Stimulated activated CD4-positive, alpha-beta T cell treated with anti-CD3 and anti-CD28 coated beads, TNF-alpha, amount 100 ng/mL, for 1 hour (primary cell): ENCODE measurements at regions not wholly inside any gene's neighbourhood (a gene's known extent, or its start where the extent isn't known, plus 50 kb on each side); places are given as distances from the start of the nearest gene placed in this dataset.

Source experiments
- DNase-seq, 3 donors: peaks; one replicate each; pipeline ENCODE4 v3.0.0-alpha.2; 2020; ENCODE audit warnings: low read depth in 3 of 3, low spot score in 1 of 3

DNA sequence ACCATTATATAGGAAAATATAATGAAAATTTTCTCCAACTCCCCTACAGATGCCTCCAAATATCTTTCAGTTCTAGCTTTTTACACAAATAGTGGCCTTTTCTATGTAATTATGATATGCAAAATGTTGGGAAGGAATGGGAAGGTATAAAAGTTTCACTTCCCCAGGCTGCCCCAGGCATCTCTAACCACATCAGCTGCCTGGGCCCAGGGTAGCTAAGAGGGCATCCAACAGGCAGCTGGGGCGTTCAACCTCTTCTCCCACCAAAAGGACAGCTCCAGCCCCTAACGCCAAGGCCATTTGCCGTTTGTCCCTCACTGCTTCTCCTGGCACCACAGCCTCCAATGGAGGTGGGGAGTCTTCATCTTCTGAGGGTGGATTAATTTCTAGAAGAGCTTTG is 188.1 kb upstream of the TSC22D2 start:
- no peak for DNase-seq

DNA sequence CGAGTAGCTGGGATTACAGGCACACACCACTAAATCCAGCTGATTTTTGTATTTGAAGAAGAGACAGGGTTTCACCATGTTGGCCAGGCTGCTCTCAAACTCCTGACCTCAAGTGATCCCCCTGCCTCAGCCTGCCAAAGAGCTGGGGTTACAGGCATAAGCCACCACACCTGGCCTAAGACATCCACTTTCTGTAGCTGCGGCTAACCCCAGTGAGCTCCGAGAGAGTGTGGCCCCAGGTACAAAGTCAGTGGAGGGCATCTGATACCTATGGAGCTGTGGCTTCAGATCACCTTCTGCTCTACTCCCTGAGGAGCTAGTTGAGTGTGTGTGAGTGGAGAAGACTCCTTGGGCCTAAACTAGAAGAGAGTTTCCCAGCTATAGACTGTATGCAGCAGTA is 189.3 kb upstream of the TSC22D2 start:
- no peak for DNase-seq

DNA sequence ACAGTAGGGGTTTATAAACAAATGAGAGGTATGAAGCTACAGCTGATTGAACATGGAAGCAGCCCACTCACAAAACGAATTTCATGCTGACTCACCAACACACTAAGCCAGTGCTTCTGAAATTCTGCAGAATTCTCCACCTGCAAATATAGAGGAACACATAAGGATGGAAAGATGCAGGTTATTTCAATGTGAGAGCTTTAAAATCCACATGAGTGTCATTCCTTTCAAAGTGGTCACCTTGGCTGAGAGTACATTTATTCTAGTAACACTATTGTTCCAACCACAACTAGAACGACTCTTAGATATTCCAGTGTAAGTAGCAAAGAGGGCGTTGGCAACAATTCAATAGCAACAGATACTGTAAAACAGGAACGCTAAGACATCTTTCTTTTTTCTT is 189.9 kb upstream of the TSC22D2 start:
- no peak for DNase-seq

DNA sequence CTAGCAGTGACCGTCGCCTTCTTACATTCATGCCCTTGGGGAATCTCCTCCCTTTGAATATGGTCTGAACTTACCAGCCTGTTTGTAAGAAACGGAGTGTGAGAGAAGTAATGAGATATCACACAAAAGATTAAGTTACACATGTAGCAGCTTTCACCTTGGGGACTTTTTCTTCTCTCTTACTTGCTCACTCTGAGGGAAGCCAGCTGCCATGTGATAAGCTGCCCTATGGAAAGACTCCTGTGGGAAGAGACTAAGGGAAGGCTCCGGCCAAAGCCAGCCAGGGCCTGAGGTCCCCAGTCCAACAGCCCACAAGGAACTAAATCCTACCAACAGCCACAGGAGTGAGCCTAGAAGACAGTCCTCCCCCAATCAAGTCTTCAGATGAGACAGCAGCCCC is 190.4 kb upstream of the TSC22D2 start:
- no peak for DNase-seq

DNA sequence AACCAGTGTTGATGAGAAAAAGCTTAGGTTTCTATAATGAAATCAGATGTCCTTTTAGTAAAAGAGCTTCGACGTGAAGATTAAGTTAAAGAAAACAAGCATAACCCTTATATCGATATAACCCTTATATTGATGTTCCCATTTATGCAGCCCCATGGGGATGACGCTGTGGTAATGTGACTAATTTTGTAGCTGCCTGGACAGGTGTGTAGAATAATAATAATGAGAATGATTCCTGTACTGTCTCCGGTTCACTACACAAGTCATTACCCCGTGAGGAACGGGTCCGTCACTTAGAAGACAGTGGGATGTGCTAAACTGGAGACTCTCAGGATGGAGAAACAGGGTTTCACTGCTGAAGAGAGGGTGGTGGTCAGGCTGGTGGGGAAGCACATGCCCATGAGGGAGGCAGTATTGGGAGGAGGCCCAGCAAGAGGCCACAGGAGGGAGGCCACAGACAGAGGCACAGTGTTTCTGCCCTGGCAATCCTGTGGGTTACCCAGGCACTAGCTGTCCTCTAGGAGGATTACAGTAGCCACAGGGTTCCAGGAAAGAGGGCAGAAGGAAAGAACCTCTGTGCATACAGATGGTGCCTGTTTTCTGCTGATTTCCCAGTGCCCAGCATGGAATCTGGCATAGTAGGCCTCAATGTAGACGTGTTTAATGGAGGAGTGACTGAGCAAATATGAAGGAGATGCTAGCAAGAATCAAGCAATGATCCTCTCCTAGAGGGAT is 191.1 kb upstream of the TSC22D2 start:
- DNase-seq: no peak

DNA sequence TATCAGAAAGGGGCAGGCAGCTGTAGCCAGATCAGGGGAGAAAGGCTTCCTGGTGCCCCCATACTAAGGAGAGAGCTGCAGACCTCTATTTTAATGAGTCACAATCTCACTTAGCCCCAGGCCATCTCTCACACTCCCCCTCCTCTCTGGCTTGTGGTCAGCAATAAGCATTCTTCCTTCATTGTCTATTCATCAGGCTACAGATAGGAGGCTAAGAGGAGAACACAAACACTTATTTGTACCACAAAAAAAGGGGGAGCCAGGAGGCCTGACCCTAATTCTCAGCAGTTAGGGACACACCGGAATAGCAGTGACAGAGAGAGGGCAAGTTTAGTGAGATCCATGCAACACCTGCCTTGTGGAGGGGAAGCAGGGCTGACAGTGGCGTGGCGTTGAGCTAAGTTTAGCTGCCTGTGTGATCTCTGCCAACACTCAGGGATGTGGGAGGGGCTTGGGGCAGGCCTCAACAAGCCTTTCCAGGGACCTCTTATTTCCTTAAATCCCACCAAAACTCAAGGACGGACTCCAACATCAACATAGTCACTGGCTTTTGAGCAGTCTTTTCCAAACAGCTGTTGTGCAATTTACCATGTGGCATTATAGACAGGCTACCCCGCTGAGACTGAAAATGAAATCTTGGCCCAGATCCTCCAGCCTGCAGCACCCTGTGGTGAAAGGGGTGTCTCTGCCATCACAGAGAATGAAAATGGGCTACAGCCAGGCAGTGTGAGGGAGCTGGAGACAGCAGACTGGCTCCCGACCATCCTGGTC is 191.9 kb upstream of the TSC22D2 start:
- DNase-seq: no peak

DNA sequence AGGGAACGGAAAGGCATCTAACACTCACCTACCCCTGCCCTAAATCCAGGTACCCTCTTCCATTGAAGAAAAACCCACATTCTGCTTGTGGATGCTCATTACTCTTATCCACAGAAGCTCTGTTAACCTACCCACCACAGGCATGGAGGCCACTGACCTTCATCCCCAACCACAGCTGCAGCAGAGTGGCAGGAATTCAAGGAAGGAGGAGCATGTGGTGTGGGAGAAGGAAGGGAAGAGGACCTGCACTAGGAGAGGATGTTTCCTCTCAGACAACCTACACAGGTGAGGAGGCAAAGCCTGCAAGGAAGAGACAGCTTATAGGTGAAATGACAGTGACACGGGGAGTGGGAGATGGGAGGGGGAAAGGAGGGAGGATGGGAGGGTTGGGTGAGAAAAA is 192.5 kb upstream of the TSC22D2 start:
- DNase-seq: no peak

DNA sequence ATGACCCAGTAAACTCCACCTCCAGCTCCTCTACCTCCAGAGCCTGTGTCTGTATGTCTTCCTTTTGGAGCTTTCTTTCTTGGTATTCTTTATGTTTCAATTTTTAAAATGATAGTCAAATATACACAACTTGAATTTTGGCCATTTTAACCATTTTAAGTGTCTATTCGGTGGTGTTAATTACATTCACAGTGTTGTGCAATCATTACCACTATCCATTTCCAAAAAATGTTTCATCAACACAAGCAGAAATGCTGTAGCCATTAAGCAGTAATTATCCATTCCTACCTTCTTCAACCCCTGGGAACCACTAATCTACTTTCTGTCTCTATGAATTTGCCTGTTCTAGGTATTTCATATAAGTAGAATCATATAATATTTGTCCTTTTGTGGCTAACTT is 194.5 kb upstream of the TSC22D2 start:
- DNase-seq: no peak

DNA sequence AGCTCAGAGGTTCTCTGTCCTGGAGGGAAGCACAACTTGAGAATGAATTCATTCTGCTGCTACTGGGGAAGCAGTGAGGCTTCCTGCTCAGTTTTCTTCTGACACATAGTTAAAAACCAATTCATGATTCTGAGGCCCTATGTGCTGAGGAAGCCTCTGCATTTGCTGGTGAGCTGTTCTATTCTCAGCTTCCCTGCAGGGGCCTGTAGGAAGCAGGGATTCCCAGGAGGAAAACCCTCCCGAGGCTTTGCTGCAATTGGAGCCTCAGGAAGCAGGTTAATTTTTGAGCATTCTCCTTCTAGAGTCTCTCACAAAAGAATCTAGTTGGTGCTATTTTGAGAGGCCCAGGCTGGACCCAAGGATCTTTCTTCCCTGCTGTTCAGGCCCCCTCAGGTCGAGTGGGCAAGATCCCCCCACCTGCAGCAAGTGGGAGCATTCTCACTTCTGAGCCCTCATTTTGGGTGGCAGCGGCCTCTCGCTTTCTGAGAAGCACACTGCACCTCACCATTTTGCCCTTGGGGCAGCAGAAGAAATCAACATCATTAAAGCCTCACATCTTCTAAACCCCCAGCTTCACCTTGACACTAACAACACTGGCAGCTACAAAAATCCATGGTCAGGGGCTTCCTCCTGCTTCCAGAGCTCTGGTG is 197.5 kb upstream of the TSC22D2 start:
- DNase-seq: no peak

DNA sequence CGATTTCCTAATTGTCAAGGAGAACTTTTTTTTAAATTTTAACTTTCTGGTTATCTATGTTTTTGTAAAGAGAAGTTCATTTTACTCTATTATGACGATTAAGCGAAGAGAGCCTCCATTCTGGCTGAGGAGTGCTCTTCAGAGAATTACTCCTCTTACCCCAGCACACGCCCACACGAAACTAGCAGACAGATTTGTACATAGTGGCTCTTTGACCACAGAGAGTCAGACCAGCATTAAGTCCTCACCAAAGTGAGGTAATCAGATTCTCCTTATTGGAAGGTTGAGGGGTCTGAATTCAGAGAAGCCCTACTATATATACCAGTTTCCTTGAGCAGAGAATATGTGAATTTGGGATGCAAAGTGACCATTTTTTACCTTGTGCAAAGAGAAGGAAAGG is 204.8 kb upstream of the TSC22D2 start:
- DNase-seq: no peak

DNA sequence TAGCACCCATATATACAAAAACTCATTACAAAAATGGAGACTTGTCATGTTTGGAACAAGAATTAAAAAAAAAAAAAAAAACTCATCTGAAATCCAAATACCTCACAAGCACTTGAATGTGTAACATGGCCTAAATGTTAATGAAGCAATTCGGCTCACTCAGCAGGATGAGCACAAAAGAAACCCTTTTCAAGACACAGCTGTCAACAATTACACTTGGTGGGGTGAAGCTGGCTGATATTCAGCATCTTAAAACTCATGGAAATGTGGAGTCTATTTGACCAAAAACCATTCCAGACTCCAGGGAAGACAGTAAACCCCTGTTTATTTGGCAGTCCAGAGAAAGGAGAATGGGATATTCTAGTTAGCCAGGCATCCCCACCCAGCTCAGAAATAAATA is 205.4 kb upstream of the TSC22D2 start:
- DNase-seq: no peak

DNA sequence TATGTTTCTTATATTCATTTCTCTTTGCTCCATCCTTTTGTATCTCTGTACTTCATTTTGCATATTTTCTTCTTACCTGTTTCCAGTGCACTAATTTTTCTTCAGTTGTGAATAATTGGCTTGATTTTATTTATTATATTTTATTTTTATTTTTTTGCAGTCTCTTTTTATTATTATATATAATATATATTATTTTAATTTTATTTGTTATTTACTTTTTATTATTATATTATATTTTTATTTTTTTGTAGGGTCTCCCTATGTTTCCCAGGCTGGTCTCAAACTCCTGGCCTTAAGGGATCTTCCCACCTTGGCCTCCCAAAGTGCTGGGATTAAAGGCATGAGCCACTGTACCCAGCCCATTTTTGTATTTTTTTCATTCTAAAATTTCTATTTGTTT is 213.1 kb upstream of the TSC22D2 start:
- DNase-seq: no peak

DNA sequence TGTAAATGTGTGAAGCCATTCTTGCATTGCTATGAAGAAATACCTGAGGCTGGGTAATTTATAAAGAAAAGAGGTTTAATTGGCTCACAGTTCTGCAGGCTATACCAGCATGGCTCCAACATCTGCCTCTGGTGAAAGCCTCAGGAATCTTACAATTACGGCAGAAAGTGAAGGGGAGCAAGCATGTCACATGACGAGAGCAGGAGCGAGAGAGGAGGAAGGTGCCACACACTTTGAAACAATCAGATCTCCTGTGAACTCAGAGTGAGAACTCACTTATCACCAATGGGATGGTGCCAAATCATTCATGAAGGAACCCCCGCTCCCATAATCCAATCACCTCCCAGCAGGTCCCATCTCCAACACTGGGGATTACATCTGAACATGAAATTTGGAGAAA is 213.6 kb upstream of the TSC22D2 start:
- no peak for DNase-seq

DNA sequence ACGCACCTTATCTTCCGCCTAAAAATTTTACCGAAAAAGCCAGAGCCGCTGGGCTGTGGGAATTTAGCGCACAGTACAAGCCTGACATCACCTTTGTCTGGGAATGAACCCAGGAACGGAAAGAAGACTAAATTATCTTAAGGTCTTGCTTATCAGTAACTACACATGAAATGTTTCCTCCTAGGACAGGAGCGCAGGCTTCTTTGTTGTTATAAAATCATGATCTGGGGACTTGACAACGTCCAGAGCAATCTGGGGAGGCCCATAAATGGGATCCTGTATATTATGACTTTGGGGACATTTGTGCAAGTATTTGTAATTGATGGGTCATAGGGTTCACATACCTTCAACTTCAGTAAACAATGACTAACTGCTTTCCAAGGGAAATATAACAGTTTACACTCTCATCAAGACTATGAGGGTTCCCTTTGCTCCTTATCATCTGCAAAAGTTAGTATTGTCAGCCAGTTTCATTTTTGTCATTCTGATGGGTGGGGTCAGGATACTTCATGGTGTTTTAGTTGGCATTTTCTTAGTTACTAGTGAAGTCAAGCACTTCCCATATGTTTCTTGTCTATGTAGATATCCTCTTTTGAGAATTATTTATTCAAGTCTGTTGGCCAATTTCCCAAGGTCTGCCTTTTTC is 213.9 kb upstream of the PFN2 start:
- no peak for DNase-seq

DNA sequence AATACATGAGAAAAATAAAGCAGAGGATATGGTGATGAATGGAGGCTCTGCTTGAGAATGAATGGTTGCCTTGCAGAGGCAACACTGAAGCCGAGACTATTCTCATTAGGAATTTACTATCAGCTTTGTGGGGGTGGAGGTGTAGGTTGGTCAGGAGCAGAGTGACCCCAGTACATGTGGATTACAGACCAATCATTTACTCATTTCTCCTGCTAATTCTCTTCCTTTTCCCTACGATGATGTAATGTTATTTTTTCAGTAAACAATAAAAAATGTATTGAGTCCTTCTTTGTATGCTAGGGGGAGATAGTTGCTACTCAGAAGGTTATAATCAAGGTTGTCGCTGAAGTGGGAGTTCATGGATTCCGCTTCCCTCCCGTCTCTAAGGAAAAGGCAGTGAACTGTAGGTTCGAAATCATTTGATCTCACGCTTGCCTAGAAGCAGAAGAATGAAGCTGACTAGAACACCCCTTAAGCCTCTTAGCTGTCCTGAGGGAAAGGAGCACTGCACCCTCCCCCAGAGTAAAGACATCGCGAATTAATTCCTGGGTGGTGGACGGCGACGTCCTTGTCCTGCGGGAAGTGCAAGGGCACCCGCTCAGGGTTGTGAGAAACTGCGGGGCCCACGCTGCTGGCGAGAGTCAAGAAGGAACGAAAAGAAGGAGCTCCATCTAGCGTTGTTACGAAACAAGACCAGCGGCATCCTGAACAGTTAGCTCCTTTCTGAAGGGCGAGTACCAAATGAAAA is 213.2 kb upstream of the PFN2 start:
- peak; percentile 1 to 18 (median 1) for DNase-seq

DNA sequence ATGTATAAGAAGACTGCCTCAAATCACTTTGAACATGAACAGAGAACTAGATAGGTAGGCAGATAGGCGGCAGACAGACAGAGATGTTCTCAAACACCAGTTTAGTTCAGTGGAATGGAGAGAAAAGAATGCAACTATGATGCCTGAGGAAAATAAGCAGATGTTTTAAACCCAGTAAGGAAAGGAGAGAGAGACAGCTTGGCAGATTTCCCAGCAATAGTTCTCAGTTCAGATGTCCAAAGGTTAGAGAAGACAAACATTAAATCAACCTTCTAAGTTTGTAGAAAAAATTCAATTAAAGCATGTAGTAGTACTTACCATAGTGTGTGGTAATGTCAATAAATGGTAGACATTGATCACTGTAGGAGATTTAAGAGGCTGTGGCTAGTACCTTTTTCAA is 209.6 kb upstream of the PFN2 start:
- DNase-seq: no peak

DNA sequence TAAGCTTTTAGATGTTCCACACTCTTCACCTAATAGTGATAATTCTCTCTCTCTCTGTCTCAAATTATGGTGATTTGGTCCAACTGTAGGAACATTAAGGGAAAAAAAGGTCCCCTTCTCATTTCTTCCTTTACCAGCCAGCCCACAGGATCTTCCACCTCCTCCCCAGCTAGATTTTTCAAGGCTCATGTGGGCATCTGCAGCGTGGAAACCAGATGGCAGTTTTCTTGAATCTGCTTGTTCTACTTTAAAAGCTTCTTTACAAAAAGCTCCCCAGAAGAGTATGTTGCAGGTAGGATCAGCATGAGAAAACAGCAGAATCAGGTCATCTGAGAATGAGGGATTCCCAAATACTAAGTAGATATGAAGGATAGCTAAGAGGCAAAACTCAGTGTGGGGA is 208.6 kb upstream of the PFN2 start:
- no peak for DNase-seq

DNA sequence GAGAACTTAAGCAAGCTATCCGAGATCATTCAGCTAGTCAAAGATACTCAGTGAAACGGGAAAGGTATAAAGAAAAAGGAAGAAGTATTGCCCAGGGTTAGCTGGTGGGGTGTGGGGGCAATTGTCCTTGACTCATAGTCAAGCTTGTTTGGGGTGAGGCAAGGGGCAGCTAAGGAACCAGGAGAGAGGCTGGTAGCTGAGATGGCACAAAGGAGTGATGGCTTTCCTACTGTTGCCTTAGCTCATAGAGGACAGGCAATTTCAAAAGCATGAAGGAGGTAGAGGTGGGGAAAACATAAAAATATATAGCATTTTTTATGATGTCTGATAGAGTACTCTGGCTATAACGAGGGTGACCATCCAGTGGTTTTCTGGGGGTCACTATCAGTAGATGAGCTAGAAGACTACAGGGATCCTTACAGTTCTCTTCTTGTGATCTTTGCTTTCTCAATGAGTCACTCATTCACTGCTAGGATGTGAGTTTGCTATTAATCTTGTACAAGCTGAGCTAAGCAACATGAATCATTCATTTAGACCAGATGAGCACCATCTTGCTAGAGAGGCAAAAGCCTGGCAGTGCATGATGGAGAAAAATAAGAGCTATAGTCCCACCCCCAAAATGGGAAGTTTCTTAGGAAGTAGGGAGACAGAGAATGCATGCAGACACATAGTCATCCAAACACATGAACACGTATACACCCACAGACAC is 207.1 kb upstream of the PFN2 start:
- DNase-seq: no peak

DNA sequence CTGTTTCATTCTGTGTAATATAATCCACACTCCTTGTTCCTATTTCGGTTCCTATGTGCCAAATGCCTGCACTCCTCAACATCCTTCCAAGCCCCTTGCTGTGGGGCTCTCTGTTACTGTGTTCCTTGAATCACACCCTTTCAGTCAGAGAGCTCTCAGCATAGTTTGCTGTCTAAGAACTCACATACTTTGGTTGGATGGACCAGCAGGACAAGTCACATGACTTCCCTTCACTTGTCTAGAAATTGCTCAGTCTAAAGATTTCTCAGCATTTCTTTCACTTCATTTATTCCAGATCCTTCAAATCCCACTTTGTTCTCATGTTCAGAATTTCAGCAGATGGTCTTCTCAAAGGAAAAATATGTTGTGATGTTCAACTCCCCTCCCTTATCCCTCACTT is 203.5 kb upstream of the PFN2 start:
- DNase-seq: no peak

DNA sequence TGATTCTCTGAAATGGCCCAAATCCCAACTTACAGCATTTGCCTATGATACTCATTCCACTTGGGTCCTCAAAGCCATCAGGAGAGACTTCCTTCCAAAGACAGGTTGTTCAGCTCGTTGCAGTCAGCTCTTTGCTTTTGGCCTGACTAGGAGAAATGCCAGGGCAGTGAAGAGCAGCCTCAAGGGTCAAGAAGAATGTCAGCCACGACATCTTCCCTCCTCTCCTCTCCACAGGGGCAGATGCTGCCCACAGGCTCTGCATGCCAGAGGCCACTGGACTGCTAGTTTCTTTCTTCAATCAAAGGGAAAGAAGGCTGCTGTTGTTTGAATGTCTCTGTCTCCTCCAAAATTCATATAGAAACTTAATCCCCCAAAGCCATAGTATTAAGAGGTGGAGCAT is 201.7 kb upstream of the PFN2 start:
- DNase-seq: no peak
